ENCODE measurements at regions not wholly inside any gene's neighbourhood (a gene's known extent, or its start where the extent isn't known, plus 50 kb on each side); places are given as distances from the start of the nearest gene placed in this dataset.

DNA sequence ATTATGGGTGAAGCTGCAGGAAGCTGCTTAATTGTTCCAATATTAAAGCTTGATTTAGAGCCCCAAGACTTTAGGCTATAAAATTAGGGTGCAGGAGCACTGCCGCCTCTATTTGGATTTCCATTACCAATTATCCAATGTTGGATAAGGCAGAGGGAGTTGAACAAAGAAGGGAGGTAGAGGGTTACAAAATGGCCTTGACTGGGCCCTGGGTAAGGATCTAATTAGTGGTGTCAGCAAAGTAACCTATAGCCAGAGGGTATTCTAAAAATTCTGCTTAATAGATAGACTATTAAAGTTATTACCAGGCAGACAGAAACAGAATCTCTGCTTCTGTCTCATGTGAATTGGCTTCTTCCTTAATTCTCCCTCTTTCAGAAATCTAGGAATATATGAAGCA is 50.3 kb upstream of the DPPA4 start (continued):
- TF ChIP-seq, protein P1, sequence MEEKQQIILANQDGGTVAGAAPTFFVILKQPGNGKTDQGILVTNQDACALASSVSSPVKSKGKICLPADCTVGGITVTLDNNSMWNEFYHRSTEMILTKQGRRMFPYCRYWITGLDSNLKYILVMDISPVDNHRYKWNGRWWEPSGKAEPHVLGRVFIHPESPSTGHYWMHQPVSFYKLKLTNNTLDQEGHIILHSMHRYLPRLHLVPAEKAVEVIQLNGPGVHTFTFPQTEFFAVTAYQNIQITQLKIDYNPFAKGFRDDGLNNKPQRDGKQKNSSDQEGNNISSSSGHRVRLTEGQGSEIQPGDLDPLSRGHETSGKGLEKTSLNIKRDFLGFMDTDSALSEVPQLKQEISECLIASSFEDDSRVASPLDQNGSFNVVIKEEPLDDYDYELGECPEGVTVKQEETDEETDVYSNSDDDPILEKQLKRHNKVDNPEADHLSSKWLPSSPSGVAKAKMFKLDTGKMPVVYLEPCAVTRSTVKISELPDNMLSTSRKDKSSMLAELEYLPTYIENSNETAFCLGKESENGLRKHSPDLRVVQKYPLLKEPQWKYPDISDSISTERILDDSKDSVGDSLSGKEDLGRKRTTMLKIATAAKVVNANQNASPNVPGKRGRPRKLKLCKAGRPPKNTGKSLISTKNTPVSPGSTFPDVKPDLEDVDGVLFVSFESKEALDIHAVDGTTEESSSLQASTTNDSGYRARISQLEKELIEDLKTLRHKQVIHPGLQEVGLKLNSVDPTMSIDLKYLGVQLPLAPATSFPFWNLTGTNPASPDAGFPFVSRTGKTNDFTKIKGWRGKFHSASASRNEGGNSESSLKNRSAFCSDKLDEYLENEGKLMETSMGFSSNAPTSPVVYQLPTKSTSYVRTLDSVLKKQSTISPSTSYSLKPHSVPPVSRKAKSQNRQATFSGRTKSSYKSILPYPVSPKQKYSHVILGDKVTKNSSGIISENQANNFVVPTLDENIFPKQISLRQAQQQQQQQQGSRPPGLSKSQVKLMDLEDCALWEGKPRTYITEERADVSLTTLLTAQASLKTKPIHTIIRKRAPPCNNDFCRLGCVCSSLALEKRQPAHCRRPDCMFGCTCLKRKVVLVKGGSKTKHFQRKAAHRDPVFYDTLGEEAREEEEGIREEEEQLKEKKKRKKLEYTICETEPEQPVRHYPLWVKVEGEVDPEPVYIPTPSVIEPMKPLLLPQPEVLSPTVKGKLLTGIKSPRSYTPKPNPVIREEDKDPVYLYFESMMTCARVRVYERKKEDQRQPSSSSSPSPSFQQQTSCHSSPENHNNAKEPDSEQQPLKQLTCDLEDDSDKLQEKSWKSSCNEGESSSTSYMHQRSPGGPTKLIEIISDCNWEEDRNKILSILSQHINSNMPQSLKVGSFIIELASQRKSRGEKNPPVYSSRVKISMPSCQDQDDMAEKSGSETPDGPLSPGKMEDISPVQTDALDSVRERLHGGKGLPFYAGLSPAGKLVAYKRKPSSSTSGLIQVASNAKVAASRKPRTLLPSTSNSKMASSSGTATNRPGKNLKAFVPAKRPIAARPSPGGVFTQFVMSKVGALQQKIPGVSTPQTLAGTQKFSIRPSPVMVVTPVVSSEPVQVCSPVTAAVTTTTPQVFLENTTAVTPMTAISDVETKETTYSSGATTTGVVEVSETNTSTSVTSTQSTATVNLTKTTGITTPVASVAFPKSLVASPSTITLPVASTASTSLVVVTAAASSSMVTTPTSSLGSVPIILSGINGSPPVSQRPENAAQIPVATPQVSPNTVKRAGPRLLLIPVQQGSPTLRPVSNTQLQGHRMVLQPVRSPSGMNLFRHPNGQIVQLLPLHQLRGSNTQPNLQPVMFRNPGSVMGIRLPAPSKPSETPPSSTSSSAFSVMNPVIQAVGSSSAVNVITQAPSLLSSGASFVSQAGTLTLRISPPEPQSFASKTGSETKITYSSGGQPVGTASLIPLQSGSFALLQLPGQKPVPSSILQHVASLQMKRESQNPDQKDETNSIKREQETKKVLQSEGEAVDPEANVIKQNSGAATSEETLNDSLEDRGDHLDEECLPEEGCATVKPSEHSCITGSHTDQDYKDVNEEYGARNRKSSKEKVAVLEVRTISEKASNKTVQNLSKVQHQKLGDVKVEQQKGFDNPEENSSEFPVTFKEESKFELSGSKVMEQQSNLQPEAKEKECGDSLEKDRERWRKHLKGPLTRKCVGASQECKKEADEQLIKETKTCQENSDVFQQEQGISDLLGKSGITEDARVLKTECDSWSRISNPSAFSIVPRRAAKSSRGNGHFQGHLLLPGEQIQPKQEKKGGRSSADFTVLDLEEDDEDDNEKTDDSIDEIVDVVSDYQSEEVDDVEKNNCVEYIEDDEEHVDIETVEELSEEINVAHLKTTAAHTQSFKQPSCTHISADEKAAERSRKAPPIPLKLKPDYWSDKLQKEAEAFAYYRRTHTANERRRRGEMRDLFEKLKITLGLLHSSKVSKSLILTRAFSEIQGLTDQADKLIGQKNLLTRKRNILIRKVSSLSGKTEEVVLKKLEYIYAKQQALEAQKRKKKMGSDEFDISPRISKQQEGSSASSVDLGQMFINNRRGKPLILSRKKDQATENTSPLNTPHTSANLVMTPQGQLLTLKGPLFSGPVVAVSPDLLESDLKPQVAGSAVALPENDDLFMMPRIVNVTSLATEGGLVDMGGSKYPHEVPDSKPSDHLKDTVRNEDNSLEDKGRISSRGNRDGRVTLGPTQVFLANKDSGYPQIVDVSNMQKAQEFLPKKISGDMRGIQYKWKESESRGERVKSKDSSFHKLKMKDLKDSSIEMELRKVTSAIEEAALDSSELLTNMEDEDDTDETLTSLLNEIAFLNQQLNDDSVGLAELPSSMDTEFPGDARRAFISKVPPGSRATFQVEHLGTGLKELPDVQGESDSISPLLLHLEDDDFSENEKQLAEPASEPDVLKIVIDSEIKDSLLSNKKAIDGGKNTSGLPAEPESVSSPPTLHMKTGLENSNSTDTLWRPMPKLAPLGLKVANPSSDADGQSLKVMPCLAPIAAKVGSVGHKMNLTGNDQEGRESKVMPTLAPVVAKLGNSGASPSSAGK (IDR thresholded peaks at IDR 0.05) = no peak
- TF ChIP-seq, protein P2, sequence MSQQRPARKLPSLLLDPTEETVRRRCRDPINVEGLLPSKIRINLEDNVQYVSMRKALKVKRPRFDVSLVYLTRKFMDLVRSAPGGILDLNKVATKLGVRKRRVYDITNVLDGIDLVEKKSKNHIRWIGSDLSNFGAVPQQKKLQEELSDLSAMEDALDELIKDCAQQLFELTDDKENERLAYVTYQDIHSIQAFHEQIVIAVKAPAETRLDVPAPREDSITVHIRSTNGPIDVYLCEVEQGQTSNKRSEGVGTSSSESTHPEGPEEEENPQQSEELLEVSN (IDR thresholded peaks at IDR 0.05; ENCODE audit: borderline replicate concordance in 1 of 2, extremely low read depth in 1 of 2, insufficient read depth in 1 of 2, insufficient read length in 1 of 2, low read depth in 1 of 2, low read length in 1 of 2, poor library complexity in 1 of 2, severe bottlenecking in 1 of 2) = no peak
- TF ChIP-seq SRSF9 (IDR thresholded peaks at IDR 0.05; ENCODE audit: borderline replicate concordance, low read depth, low read length) = no peak
- TF ChIP-seq, protein P3, sequence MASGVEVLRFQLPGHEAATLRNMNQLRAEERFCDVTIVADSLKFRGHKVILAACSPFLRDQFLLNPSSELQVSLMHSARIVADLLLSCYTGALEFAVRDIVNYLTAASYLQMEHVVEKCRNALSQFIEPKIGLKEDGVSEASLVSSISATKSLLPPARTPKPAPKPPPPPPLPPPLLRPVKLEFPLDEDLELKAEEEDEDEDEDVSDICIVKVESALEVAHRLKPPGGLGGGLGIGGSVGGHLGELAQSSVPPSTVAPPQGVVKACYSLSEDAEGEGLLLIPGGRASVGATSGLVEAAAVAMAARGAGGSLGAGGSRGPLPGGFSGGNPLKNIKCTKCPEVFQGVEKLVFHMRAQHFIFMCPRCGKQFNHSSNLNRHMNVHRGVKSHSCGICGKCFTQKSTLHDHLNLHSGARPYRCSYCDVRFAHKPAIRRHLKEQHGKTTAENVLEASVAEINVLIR (CRISPR knock-in tag; IDR thresholded peaks at IDR 0.05) = no peak

Data from K562 (cell line).